ENCODE measurements at regions not wholly inside any gene's neighbourhood (a gene's known extent, or its start where the extent isn't known, plus 50 kb on each side); places are given as distances from the start of the nearest gene placed in this dataset.

GRCh38 chr1:87781554-87781953, 452.9 kb downstream of the LMO4 start:
- Histone ChIP-seq H3K27me3 (ENCODE audit: control insufficient read depth in 4 of 4, insufficient read depth in 4 of 4, low read length in 3 of 4) (no peaks in the 10 kb centered on the region), H3K9ac (ENCODE audit: low read depth in 1 of 2, low read length in 2 of 2) (no peak overlapping the region), H3K4me1 (ENCODE audit: control insufficient read depth in 4 of 4, insufficient read depth in 4 of 4, low read length in 3 of 4) (no peaks in the 10 kb centered on the region), H3K4me3 (ENCODE audit: low read depth in 1 of 3, low read length in 3 of 3) (no peak overlapping the region), H3K9me3 (ENCODE audit: control insufficient read depth in 4 of 4, low read length in 3 of 4) (no peaks in the 10 kb centered on the region), H3K27ac (ENCODE audit: low read depth in 1 of 2, low read length in 2 of 2) (no peak overlapping the region), H3K36me3 (ENCODE audit: control insufficient read depth in 4 of 4, insufficient read depth in 3 of 4, low read depth in 1 of 4, low read length in 3 of 4) (no peaks in the 10 kb centered on the region)
- WGBS: 92% methylated on average over 1 of the region's 1 CpG
- no peak for DNase-seq (ENCODE audit: low spot score)
- no peak for TF ChIP-seq RAD21 (IDR thresholded peaks at IDR 0.05)
- TF ChIP-seq RXRA (IDR thresholded peaks at IDR 0.05): no peak
- no peak for TF ChIP-seq TAF1 (conservative IDR thresholded peaks at IDR 0.05)
- TF ChIP-seq, protein P1, sequence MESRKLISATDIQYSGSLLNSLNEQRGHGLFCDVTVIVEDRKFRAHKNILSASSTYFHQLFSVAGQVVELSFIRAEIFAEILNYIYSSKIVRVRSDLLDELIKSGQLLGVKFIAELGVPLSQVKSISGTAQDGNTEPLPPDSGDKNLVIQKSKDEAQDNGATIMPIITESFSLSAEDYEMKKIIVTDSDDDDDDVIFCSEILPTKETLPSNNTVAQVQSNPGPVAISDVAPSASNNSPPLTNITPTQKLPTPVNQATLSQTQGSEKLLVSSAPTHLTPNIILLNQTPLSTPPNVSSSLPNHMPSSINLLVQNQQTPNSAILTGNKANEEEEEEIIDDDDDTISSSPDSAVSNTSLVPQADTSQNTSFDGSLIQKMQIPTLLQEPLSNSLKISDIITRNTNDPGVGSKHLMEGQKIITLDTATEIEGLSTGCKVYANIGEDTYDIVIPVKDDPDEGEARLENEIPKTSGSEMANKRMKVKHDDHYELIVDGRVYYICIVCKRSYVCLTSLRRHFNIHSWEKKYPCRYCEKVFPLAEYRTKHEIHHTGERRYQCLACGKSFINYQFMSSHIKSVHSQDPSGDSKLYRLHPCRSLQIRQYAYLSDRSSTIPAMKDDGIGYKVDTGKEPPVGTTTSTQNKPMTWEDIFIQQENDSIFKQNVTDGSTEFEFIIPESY (IDR thresholded peaks at IDR 0.05): no peak
- TF ChIP-seq, protein P2, sequence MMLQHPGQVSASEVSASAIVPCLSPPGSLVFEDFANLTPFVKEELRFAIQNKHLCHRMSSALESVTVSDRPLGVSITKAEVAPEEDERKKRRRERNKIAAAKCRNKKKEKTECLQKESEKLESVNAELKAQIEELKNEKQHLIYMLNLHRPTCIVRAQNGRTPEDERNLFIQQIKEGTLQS (IDR thresholded peaks at IDR 0.05): no peak

- no peak overlapping the region for H3K27ac ChIP-seq (ENCODE audit: low read depth in 1 of 2, low read length in 2 of 2)
These were observed 454.6 kb downstream of the LMO4 start for GRCh38 chr1:87783315-87783714.

More at GRCh38 chr1:87783315-87783714, 454.6 kb downstream of the LMO4 start:
- Histone ChIP-seq H3K4me3 (ENCODE audit: low read depth in 1 of 3, low read length in 3 of 3) (no peak overlapping the region), H3K4me1 (ENCODE audit: control insufficient read depth in 4 of 4, insufficient read depth in 4 of 4, low read length in 3 of 4) (no peaks in the 10 kb centered on the region), H3K9me3 (ENCODE audit: control insufficient read depth in 4 of 4, low read length in 3 of 4) (no peaks in the 10 kb centered on the region), H3K36me3 (ENCODE audit: control insufficient read depth in 4 of 4, insufficient read depth in 3 of 4, low read depth in 1 of 4, low read length in 3 of 4) (no peaks in the 10 kb centered on the region), H3K9ac (ENCODE audit: low read depth in 1 of 2, low read length in 2 of 2) (no peak overlapping the region), H3K27me3 (ENCODE audit: control insufficient read depth in 4 of 4, insufficient read depth in 4 of 4, low read length in 3 of 4) (no peaks in the 10 kb centered on the region)
- no peak for DNase-seq (ENCODE audit: low spot score)
- no peak for TF ChIP-seq SP1 (IDR thresholded peaks at IDR 0.05)
- TF ChIP-seq TAF1 (conservative IDR thresholded peaks at IDR 0.05): no peak
- no peak for TF ChIP-seq REST (IDR thresholded peaks at IDR 0.05)
- no peak for TF ChIP-seq EGR1 (IDR thresholded peaks at IDR 0.05; ENCODE audit: low read depth in 2 of 2)
- TF ChIP-seq, protein P3, sequence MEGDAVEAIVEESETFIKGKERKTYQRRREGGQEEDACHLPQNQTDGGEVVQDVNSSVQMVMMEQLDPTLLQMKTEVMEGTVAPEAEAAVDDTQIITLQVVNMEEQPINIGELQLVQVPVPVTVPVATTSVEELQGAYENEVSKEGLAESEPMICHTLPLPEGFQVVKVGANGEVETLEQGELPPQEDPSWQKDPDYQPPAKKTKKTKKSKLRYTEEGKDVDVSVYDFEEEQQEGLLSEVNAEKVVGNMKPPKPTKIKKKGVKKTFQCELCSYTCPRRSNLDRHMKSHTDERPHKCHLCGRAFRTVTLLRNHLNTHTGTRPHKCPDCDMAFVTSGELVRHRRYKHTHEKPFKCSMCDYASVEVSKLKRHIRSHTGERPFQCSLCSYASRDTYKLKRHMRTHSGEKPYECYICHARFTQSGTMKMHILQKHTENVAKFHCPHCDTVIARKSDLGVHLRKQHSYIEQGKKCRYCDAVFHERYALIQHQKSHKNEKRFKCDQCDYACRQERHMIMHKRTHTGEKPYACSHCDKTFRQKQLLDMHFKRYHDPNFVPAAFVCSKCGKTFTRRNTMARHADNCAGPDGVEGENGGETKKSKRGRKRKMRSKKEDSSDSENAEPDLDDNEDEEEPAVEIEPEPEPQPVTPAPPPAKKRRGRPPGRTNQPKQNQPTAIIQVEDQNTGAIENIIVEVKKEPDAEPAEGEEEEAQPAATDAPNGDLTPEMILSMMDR (IDR thresholded peaks at IDR 0.05; ENCODE audit: low read depth, low read length, missing input control): no peak
- TF ChIP-seq FOXA1 (IDR thresholded peaks at IDR 0.05): no peak
- TF ChIP-seq GABPA (IDR thresholded peaks at IDR 0.05 in 1 of 2, conservative IDR thresholded peaks at IDR 0.05 in 1 of 2): no peak
- TF ChIP-seq HNF4G (IDR thresholded peaks at IDR 0.05): no peak
- no peak for TF ChIP-seq MAX (IDR thresholded peaks at IDR 0.05)
- TF ChIP-seq NR2F2 (IDR thresholded peaks at IDR 0.05): no peak
- no peak for TF ChIP-seq RXRA (IDR thresholded peaks at IDR 0.05)
- no peak for TF ChIP-seq RAD21 (IDR thresholded peaks at IDR 0.05)
- no peak for TF ChIP-seq HNF4A (conservative IDR thresholded peaks at IDR 0.05)
- no peak for TF ChIP-seq FOXA2 (IDR thresholded peaks at IDR 0.05)
- WGBS: 92% methylated on average over 2 of the region's 2 CpGs
